ENCODE measurements at regions not wholly inside any gene's neighbourhood (a gene's known extent, or its start where the extent isn't known, plus 50 kb on each side); places are given as distances from the start of the nearest gene placed in this dataset.

- TF ChIP-seq CTCF (IDR thresholded peaks at IDR 0.05) (no peak), POLR2A (IDR thresholded peaks at IDR 0.05) (no peak)
Observed at GRCh38 chr2:524442-524841, 152.8 kb downstream of the TMEM18 start.

All from body of pancreas (tissue), 4 donors.